ENCODE measurements at regions not wholly inside any gene's neighbourhood (a gene's known extent, or its start where the extent isn't known, plus 50 kb on each side); places are given as distances from the start of the nearest gene placed in this dataset.
A peak's percentile ranks its signal among the peaks of the same experiment; 100 is the strongest.
"Not testable (repeated sequence)": the region's sequence is repeated elsewhere in the genome, so short reads cannot be mapped to it uniquely, and the experiment has no call there.

DNA sequence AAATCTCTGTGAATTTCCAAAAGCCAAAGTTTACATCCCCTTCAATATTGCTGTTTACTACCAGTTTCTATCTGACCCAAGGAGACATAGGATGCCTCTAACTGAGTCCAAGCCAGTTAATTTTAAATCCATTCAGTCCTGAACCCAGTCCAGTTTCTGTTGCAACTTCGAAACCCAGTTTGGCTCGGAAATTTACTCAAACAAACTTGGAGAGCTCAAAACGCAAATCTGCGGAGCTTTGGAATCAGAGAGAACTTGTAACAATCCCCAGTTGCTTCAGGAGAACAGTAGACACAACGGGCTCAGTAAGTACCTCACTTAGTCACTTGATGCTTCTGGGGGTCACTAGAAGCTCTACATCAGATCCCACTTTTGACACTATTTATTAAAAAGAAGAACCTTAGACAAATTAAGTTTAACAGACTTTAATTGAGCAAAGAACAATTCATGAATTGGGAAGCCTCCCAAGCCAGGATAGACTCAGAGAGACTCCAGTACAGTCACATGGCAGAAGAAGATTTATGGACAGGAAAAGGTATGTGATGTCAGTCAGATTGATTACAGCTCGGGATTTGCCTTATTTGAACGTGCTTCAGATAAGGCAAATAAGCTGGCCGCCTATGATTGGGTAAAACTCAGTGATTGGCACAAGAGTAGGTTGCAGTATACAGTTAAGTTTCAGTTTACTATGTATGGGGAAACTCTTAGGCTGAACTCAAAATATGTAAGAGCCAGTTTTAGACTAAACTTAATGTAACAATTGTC lies 118.0 kb downstream of the RFPL4B start:
- no peak for DNase-seq

- no peak for DNase-seq
These were observed 119.4 kb downstream of the RFPL4B start for GRCh38 chr6:112466373-112467151.

DNA sequence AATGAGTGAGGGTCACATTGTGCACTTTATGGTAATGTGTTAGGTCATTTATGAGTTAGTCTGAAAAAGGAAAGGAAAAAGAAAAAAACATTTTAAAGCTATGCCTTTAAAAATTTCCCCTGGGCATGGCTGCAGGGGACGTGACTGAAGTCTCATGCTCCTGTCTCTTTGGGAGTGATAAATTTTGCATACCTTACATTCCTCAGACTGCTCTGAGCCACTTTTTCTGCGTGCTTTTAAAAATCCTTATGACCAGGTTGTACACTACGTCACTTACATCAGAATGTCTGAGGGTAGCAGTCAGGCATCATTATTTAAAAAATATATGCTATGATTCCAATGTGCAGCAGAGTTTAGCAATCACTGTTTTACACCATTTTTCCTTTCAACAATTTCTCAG lies 121.2 kb downstream of the RFPL4B start:
- DNase-seq: no peak

GRCh38 chr6:112469306-112469705 lies 122.2 kb downstream of the RFPL4B start:
- no peak for DNase-seq

DNA sequence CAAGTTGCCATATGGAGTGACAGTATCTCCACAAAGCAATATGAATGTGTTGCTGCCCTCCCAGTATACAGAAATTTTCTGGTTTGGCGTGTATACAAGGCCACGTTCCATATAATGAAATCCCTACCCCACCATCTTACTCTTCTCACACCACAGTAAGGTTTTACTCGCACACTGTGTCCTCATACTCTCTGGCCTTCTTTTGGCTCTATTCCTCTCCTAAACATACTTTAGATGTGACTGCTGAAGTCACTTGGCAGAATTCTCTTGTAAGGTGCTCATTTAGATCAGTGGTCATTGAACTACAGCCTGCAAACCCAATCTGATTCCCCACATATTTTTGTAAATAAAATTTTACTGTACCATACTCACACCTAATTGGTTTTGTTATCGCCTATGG lies 123.2 kb downstream of the RFPL4B start:
- DNase-seq: no peak

DNA sequence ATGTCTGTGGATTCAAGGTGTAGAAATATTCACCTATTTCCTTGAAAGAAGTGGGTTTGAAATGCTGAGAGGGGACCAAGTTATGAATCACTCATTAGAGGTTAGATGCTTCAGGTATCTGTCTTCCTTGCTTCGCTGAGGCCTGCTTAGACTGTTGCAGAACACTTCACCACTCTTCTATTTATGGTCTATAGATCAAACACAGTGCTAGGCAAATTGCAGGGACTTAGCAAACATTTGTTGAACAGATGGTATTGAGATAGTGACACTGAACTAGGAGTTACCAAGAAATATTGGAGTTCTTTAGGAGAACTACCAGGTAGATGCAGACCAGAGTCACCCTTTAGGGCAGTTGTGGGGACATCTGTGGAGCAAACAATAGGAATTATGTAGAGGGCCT lies 123.8 kb downstream of the RFPL4B start:
- DNase-seq: no peak

DNA sequence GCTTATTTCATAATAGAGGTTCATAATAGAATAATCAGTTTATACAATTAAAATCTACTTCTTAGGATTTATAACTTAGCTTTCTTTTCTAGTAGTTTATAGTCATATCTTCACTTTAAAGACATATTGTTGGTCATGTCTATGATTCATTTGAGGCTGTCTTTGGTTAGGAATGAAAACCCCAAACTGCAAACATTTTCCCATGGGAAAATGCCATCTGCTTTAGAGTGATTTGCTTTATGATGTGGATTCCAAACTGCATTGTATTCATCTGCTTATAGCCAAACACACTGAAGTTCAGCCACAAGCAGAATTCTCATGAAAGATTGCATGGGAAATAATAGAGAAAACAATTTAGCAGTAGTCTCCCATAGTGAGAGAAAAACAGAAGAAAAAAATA lies 128.0 kb downstream of the RFPL4B start:
- DNase-seq: no peak

DNA sequence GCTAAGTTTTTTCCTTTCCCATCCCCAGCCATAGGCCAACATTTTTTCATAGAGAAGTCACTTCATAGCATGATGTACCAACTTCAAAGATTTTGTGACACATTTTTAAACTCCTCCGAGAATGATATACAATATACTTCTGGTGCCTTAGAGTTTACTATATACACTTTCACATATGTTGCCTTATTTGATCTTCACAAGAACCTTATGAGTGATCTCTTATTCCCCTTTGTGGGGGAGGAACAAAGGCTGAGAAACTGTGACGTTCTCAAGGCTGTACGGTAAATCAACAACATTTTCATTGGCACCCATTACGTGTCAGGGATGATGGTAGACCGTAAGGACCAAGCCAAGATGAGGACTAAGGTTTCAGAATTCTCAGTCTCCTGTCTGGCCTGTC lies 130.0 kb downstream of the RFPL4B start:
- DNase-seq: no peak

- peak; percentile 77 for DNase-seq
These were observed 130.9 kb downstream of the RFPL4B start for GRCh38 chr6:112478036-112478435.

- not testable (repeated sequence) for DNase-seq
These were observed 132.8 kb downstream of the RFPL4B start for GRCh38 chr6:112479975-112480374.

GRCh38 chr6:112480553-112480952 lies 133.4 kb downstream of the RFPL4B start:
- no peak for DNase-seq

GRCh38 chr6:112481211-112481610 lies 134.1 kb downstream of the RFPL4B start:
- no peak for DNase-seq

DNA sequence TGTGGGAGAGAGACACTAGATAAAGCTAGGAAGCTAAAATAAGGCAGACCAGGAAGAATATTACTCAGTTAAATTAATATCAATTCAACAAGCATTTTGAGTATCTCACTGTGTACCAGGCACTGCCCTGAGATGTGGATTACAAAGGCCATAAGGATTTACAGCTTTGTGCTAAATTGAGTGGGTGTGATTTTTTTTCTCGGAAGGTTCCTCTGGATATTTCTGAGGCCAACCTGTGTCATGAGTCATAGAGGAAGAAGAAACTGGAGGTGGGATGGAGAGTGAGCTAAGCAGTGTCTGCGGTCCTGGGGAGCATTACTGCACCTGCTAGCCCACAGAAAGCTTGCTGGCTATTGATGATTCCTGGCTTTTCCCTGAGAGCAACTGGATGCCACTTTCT lies 135.2 kb downstream of the RFPL4B start:
- no peak for DNase-seq

- no peak for DNase-seq
These were observed 138.1 kb downstream of the RFPL4B start for GRCh38 chr6:112485120-112485826.

DNA sequence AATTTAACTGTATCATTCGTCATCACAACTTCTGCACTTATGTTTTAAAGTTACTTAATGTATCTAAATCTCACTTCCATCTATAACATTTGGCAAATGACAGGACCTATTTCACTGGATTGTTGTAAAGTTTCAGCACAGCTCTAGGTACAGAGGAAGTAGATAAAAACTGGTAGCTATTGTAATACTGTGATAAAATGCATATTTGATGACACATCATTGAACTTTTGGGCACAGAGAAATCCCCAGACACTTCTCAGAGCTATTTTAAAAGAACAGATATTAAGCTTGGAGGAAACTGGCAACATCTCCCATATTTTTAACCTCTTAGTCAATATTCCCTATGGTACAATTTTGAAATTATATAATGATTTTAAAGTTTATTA lies 138.7 kb downstream of the RFPL4B start:
- no peak for DNase-seq

DNA sequence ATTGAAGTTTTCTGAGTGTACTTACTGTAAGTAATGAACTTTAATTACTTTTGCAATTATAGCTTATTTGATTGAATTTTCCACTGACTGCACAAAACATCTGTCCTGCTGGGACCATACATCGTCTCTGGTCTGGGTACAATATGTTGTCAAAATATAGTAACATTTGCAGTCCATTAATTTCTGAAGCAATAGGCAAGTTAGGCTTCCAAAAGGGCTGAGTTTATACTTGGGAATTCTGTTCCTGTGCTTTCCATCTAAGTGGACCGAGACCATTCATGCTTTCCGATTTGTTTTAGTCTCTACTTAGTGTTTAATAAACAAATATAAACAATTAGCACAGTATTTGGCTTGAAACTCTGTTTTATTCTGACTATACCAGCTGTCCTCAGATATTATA lies 139.3 kb downstream of the RFPL4B start:
- no peak for DNase-seq

- no peak for DNase-seq
These were observed 141.1 kb downstream of the RFPL4B start for GRCh38 chr6:112488238-112488637.

GRCh38 chr6:112501705-112502104 lies 154.6 kb downstream of the RFPL4B start:
- DNase-seq: peak; percentile 90

DNA sequence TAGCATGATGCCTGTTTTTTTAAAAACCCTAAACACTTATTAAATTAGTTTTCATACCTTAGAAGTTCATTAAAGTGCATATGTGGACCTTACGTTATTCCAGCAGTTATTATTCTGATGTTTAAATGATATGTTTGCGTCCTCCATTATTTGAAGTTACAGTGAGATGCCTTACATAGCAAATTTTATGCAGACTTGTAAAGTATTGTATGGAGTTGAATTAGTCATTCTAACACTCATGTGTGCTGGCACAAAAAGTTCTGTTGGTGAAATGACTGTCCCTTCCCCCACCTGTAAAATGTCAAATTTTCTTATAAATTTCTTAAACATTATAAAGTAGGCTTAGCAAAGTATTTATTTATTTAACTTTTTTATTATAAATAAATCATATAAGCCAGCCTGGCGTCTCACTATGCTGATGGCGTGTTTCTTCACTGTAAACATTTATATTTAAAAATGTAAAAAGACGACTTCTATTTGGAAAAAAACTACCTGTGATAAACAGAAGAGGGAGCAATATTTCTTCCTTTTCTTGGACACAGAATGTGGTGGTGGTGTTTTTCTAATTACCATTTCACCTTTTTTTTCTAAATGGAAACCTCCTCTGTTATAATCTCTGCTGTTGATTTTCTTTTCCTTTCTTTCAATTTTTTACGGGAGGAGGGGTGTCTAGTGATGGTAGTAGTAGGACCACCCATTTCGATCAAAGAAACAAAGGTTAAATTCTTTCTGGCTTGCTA lies 155.4 kb downstream of the RFPL4B start:
- no peak for DNase-seq

- no peak for DNase-seq
These were observed 156.0 kb downstream of the RFPL4B start for GRCh38 chr6:112503091-112503596.

DNA sequence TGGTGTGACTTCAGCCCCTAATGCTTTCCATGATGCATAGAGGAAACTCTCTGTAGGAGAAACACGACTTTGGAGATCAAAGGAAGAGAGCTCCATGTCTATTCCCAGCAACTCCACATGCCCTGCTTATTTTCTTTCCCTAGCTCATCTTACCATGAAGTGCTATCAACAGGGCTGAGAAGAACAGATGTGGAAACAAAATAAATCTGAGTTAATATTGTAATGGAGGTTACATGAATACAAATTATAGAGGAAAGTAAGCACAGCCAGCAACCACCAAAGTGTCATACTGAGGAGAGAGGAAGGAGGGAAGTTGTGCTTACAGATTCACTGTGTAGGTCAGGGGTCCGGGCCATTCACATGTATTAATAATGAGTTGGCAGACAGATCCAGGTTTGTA lies 157.5 kb downstream of the RFPL4B start:
- DNase-seq: no peak

DNA sequence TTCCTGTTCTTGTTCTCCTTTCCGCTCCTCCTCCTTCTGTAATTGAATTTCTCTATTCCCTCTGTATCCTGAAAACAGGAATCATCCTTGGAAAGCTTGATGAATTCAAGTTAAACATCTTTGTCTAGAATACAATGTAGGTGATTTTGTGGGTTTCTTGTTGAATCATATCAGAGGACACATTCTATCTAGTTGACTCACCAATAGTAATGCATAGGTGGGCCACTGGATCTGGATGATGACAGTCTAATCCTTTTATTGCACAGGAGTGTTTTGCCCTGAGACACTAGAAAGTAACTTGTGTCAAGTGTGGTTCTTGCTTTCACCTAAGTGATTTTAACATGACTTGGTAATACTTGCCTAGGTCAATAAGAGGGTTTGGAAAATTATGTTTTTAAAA lies 164.3 kb downstream of the RFPL4B start:
- DNase-seq: no peak

- no peak for DNase-seq
These were observed 166.0 kb downstream of the RFPL4B start for GRCh38 chr6:112513175-112513574.

All from hindlimb muscle (tissue), 1 donor.